HG03432 (cell line): ENCODE measurements at regions not wholly inside any gene's neighbourhood (a gene's known extent, or its start where the extent isn't known, plus 50 kb on each side); places are given as distances from the start of the nearest gene placed in this dataset.

Experiments used
- ATAC-seq: cut with Tn5 transposase; IDR thresholded peaks from one replicate; pipeline ENCODE4 v1.9.1; 2021; ENCODE audit warnings: mild to moderate bottlenecking, moderate library complexity; ENCODE audit not compliant: unreplicated experiment

- ATAC-seq: no peak
These were observed 230.9 kb downstream of the TEX29 start for GRCh38 chr13:111551204-111551820.

- ATAC-seq: no peak
These were observed 232.6 kb downstream of the TEX29 start for GRCh38 chr13:111552891-111553655.

- ATAC-seq: no peak
These were observed 234.3 kb downstream of the TEX29 start for GRCh38 chr13:111554539-111555267.

GRCh38 chr13:111555268-111555808 is 234.9 kb downstream of the TEX29 start:
- no peak for ATAC-seq

GRCh38 chr13:111555903-111556302 is 235.5 kb downstream of the TEX29 start:
- ATAC-seq: no peak

- no peak for ATAC-seq
These were observed 236.1 kb downstream of the TEX29 start for GRCh38 chr13:111556496-111556895.

GRCh38 chr13:111557921-111558699 is 237.7 kb downstream of the TEX29 start:
- no peak for ATAC-seq

GRCh38 chr13:111558700-111559088 is 238.3 kb downstream of the TEX29 start:
- ATAC-seq: no peak

- no peak for ATAC-seq
These were observed 239.4 kb downstream of the TEX29 start for GRCh38 chr13:111559612-111560403.

GRCh38 chr13:111561091-111561781 is 240.8 kb downstream of the TEX29 start:
- no peak for ATAC-seq

GRCh38 chr13:111562716-111563115 is 242.3 kb downstream of the TEX29 start:
- ATAC-seq: no peak

- ATAC-seq: no peak
These were observed 244.2 kb downstream of the TEX29 start for GRCh38 chr13:111564606-111565005.

GRCh38 chr13:111565400-111565799 is 245.0 kb downstream of the TEX29 start:
- no peak for ATAC-seq

- ATAC-seq: no peak
These were observed 246.1 kb downstream of the TEX29 start for GRCh38 chr13:111566567-111566966.

- no peak for ATAC-seq
These were observed 247.2 kb downstream of the TEX29 start for GRCh38 chr13:111567637-111568036.

GRCh38 chr13:111568290-111568689 is 247.8 kb downstream of the TEX29 start:
- no peak for ATAC-seq

- no peak for ATAC-seq
These were observed 250.5 kb downstream of the TEX29 start for GRCh38 chr13:111570911-111571310.

- ATAC-seq: no peak
These were observed 252.7 kb downstream of the TEX29 start for GRCh38 chr13:111572956-111573761.

- ATAC-seq: no peak
These were observed 253.4 kb downstream of the TEX29 start for GRCh38 chr13:111573801-111574200.
